Hepatocyte (in vitro differentiated cells): ENCODE measurements at regions not wholly inside any gene's neighbourhood (a gene's known extent, or its start where the extent isn't known, plus 50 kb on each side); places are given as distances from the start of the nearest gene placed in this dataset.

Experiments
- CTCF ChIP-seq: fragments of 200-600 bp; sonication (generic); IDR thresholded peaks from 2 replicates; pipeline ENCODE4 v1.5.1; 2016; ENCODE audit warnings: antibody characterized with exemption, mild to moderate bottlenecking; ENCODE audit not compliant: poor library complexity
- EZH2 ChIP-seq: fragments of 200-600 bp; sonication (generic); IDR thresholded peaks from 2 replicates; pipeline ENCODE4 v1.6.1; 2016; ENCODE audit warnings: antibody characterized with exemption, mild to moderate bottlenecking, borderline replicate concordance

- TF ChIP-seq EZH2, result no peak
- TF ChIP-seq CTCF, result no peak
Measured at GRCh38 chr12:92272061-92272964, 126.7 kb upstream of the BTG1 start.
